ENCODE measurements at regions not wholly inside any gene's neighbourhood (a gene's known extent, or its start where the extent isn't known, plus 50 kb on each side); places are given as distances from the start of the nearest gene placed in this dataset.
"Not testable (repeated sequence)": the region's sequence is repeated elsewhere in the genome, so short reads cannot be mapped to it uniquely, and the experiment has no call there.

- in situ Hi-C loops (cut with HindIII; ENCODE audit: low pct_ligation_motif_present, low pct_unique_long_range_greater_than_20kb, low sequenced_read_pairs) = no loop called here
- no peak for DNase-seq
Measured at GRCh38 chr4:33437406-33437805, 2717.2 kb downstream of the PCDH7 start.

DNA sequence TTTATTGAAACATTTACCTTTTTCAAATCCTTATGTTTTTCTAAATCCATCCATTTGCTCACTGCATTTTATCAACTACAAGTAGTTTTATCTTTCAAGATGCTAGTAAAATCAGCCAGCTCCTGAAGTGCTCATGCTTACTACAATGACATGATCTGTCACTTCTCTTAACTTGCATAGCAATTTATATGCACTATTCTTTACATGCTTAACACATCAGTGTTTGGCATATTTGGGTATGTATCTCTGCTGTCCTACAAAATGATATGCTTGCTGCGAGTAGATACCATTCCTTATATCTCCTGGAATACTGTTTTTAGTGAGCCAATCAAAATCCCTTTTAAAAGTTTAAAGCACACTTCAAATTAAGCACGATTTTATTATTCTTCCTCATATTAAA is 2726.8 kb downstream of the PCDH7 start:
- no peak for DNase-seq
- in situ Hi-C loops (cut with HindIII; ENCODE audit: low pct_ligation_motif_present, low pct_unique_long_range_greater_than_20kb, low sequenced_read_pairs) = no loop called here

- DNase-seq = no peak
- in situ Hi-C loops (cut with HindIII; ENCODE audit: low pct_ligation_motif_present, low pct_unique_long_range_greater_than_20kb, low sequenced_read_pairs) = no loop called here
Measured at GRCh38 chr4:33448948-33449347, 2728.8 kb downstream of the PCDH7 start.

GRCh38 chr4:33453436-33453835 is 2733.3 kb downstream of the PCDH7 start:
- no peak for DNase-seq
- in situ Hi-C loops (cut with HindIII; ENCODE audit: low pct_ligation_motif_present, low pct_unique_long_range_greater_than_20kb, low sequenced_read_pairs) = no loop called here

GRCh38 chr4:33453916-33454315 is 2733.7 kb downstream of the PCDH7 start:
- in situ Hi-C loops (cut with HindIII; ENCODE audit: low pct_ligation_motif_present, low pct_unique_long_range_greater_than_20kb, low sequenced_read_pairs) = no loop called here
- no peak for DNase-seq

GRCh38 chr4:33465565-33465964 is 2745.4 kb downstream of the PCDH7 start:
- DNase-seq = no peak
- in situ Hi-C loops (cut with HindIII; ENCODE audit: low pct_ligation_motif_present, low pct_unique_long_range_greater_than_20kb, low sequenced_read_pairs) = no loop called here

- in situ Hi-C loops (cut with HindIII; ENCODE audit: low pct_ligation_motif_present, low pct_unique_long_range_greater_than_20kb, low sequenced_read_pairs) = no loop called here
- no peak for DNase-seq
Measured at GRCh38 chr4:33467291-33467690, 2747.1 kb downstream of the PCDH7 start.

DNA sequence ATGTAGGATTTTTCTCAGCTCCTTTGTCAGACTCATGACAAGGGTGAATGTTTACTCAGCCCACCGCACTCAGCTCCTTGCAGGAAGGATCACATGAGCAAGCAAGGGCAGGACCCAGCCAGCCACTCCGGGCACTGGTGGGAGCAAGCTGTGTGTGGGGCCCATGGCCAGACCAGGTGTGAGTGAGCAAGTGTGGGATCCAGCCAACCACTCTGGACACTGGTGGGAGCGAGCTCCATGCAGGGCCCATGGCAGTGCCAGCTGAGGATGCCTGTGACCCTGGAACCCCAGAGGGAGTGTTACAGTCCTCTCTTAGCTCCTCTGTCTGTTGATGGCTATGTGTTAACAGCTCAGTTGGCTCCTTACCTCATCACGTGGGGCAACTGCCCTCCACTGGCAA is 2750.6 kb downstream of the PCDH7 start:
- DNase-seq = no peak
- in situ Hi-C loops (cut with HindIII; ENCODE audit: low pct_ligation_motif_present, low pct_unique_long_range_greater_than_20kb, low sequenced_read_pairs) = no loop called here

- in situ Hi-C loops (cut with HindIII; ENCODE audit: low pct_ligation_motif_present, low pct_unique_long_range_greater_than_20kb, low sequenced_read_pairs) = no loop called here
- no peak for DNase-seq
Measured at GRCh38 chr4:33477715-33478114, 2757.5 kb downstream of the PCDH7 start.

DNA sequence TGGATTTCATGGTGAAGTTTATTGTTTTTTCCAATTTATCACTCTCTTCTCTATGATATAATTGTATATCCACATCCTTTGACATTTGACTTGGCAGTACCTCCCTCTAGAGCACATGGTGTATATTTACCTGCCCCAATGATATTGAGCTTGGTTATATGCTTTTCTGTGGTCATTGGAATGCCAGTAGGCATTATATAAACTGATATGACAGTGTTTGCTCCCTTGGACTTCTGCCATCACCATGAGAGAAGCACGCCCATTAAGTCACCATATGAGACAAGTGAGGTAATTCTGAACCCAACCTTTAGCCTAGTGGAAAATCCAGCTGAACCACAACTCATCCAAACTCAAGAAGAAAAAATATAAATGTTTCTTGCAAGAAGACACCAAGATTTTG is 2761.5 kb downstream of the ARAP2 start:
- no peak for DNase-seq
- in situ Hi-C loops (cut with HindIII; ENCODE audit: low pct_ligation_motif_present, low pct_unique_long_range_greater_than_20kb, low sequenced_read_pairs) = no loop called here

DNA sequence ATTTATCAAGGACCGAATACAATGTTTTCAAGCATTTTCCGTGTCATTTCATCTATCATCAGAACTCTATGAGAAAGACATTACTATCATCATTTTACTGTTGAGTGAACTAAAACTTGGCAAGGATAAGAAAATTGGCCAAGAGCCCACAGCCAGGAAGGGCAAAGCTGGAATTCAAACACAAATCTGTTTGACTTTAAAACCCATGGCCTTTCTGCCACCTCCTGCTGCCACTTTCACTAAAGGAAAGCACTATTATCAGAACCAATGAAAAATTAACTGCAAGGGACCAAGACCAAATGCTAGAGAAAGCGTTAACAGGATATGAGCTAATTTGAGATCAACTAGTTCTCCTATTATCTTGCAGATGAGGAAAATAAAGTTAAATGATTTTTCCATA is 2759.2 kb downstream of the ARAP2 start:
- DNase-seq = no peak
- in situ Hi-C loops (cut with HindIII; ENCODE audit: low pct_ligation_motif_present, low pct_unique_long_range_greater_than_20kb, low sequenced_read_pairs) = no loop called here

DNA sequence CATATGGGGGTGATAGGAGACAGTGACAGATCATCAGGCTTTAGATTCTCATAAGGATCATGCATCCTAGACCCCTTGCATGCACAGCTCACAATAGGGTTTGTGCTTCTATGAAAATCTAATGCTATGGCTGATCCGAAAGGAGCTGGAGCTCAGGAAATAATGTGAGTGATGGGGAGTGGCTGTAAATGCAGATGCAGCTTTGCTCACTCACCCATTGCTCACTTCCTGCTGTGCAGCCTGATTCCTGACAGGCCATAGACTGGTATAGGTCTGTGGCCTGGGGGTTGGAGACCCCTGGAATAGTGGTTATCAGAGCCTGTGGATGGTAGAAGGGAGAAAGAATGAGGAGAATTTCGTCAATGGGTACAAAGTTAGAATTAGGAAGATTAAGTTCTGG is 2751.1 kb downstream of the ARAP2 start:
- DNase-seq = no peak
- in situ Hi-C loops (cut with HindIII; ENCODE audit: low pct_ligation_motif_present, low pct_unique_long_range_greater_than_20kb, low sequenced_read_pairs) = no loop called here

DNA sequence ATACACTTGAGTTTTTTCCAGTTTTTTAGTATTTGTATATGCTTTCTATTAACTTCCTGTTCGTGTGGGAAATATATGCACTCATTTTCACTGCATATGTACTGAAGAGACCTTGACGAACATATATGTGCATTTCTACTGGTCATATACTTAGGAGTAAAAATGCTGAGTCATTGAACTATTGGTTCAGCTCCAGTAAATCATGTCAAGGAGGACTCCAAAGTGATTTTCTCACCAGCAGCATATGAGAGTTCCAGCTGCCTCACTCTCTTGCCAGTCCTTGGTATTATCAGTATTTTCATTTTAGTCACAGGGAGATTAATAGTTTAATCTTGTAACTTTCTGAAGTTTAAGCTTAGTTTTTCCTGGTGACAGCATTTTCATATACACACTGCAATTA is 2750.2 kb downstream of the ARAP2 start:
- peak; percentile 6 for DNase-seq
- in situ Hi-C loops (cut with HindIII; ENCODE audit: low pct_ligation_motif_present, low pct_unique_long_range_greater_than_20kb, low sequenced_read_pairs) = no loop called here

DNA sequence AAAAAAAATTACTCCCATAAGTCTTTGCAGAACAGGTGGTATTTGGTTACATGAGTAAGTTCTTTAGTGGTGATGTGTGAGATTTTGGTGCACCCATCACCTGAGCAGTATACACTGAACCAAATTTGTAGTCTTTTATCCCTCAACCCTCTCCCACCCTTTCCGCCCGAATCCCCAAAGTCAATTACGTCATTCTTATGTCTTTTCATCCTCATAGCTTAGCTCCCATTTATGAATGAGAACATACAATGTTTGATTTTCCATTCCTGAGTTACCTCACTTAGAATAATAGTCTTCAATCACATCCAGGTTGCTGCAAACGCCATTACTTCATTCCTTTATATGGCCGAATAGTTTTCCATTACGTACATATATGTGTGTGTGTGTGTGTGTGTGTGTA is 2742.7 kb downstream of the ARAP2 start:
- in situ Hi-C loops (cut with HindIII; ENCODE audit: low pct_ligation_motif_present, low pct_unique_long_range_greater_than_20kb, low sequenced_read_pairs); DNase-seq: not testable (repeated sequence)

DNA sequence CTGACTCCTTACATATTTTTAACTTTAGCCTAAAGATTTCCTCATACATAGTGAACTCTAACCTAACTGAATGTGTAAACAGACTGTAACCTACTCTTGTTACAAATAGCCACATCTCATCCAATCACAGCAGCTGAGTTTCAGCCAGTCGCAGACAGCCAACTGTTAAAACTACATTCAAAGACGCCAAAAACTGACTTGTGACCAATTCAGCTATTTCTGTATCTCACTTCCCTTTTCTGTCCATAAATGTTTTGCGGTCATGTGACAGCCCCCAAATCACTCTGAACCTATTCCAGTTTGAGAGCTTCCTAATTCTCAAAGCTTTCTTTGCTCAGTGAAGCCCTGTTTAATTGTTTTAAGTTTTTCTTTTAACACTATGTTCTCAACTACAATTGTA is 2731.9 kb downstream of the ARAP2 start:
- DNase-seq = no peak
- in situ Hi-C loops (cut with HindIII; ENCODE audit: low pct_ligation_motif_present, low pct_unique_long_range_greater_than_20kb, low sequenced_read_pairs) = no loop called here

DNA sequence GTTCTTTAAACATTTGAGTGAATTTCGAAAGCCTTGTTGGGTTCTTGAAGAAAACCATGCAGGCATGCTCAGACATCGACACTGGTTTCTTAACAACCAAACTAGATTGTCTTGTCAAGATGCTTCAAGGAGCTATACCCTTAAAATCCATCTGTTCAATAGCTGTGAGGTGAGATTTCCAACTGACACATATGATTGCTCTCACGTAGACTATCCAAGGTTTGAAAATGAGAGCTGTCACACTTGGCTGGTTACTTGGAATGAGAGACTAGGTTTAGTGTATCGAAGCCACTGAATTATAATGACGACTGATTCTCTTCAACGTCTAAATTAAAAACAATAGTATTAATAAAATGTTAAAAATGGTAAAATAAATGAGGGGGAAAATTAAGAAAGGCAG is 2725.5 kb downstream of the ARAP2 start:
- peak; percentile 4 for DNase-seq
- in situ Hi-C loops (cut with HindIII; ENCODE audit: low pct_ligation_motif_present, low pct_unique_long_range_greater_than_20kb, low sequenced_read_pairs) = no loop called here

DNA sequence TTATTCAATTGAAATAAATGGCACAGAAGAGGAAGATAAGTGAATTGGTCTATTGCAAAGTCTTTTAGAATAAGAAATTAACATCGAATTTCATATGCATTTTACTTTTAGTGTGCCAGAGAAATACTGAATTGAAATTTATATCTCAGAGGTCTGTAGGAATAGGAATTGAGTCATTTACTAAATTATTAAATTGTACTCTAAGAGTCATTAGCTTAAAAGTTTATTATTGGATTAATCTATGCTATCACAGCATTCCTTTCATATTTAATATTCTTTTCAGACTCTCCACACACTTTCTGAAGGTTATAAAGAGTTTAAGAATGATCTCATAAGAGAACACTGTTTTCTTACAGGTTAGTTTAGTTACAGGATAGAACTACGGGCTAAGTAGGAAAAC is 2711.5 kb downstream of the ARAP2 start:
- in situ Hi-C loops (cut with HindIII; ENCODE audit: low pct_ligation_motif_present, low pct_unique_long_range_greater_than_20kb, low sequenced_read_pairs) = no loop called here
- DNase-seq = no peak

GRCh38 chr4:33536898-33537297 is 2707.4 kb downstream of the ARAP2 start:
- DNase-seq = no peak
- in situ Hi-C loops (cut with HindIII; ENCODE audit: low pct_ligation_motif_present, low pct_unique_long_range_greater_than_20kb, low sequenced_read_pairs) = no loop called here

GRCh38 chr4:33537527-33537926 is 2706.8 kb downstream of the ARAP2 start:
- DNase-seq = no peak
- in situ Hi-C loops (cut with HindIII; ENCODE audit: low pct_ligation_motif_present, low pct_unique_long_range_greater_than_20kb, low sequenced_read_pairs) = no loop called here

DNA sequence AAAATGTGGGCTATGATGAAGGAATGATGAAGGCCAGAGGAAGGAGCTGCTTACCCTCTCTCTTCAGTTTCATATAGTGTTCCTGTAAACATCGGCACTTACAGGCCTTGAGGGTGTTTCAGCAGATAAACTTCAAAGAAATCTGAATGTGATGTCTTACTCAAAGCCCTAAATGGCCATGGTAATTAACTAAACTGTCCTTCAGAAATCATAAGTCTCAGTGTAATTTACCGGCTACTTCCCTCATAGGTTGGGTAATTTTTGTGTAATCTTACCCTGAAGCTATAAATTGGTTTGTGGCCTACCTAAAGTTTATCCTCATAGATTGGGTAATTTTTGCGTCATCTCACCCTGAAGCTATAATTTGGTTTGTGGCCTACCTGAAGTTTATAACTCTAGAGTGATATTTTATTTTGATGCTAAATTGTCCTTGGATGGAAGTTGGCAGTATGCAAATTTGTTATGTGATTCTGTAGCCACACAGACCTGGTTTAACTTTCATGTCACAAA is 2700.3 kb downstream of the ARAP2 start:
- no peak for DNase-seq
- in situ Hi-C loops (cut with HindIII; ENCODE audit: low pct_ligation_motif_present, low pct_unique_long_range_greater_than_20kb, low sequenced_read_pairs) = no loop called here

GRCh38 chr4:33551244-33551643 is 2693.1 kb downstream of the ARAP2 start:
- in situ Hi-C loops (cut with HindIII; ENCODE audit: low pct_ligation_motif_present, low pct_unique_long_range_greater_than_20kb, low sequenced_read_pairs) = no loop called here
- DNase-seq = no peak
